Cerebellar nuclear complex (tissue), 1 donor: ENCODE measurements at regions not wholly inside any gene's neighbourhood (a gene's known extent, or its start where the extent isn't known, plus 50 kb on each side); places are given as distances from the start of the nearest gene placed in this dataset.

ENCODE experiments used
- DNase-seq, 2 experiments: peaks; one replicate each; lab custom pipeline; 2025; lab: John Stamatoyannopoulos, UW

GRCh38 chr6:100135977-100136376, 142.0 kb upstream of the MCHR2 start:
- no peak for DNase-seq

- DNase-seq, result no peak
These were observed 140.7 kb upstream of the MCHR2 start for GRCh38 chr6:100134703-100135102.

GRCh38 chr6:100134297-100134696, 140.3 kb upstream of the MCHR2 start:
- DNase-seq, result no peak

GRCh38 chr6:100132005-100132404, 138.0 kb upstream of the MCHR2 start:
- DNase-seq, result no peak

- DNase-seq, result no peak
These were observed 136.6 kb upstream of the MCHR2 start for GRCh38 chr6:100130630-100131029.

GRCh38 chr6:100126790-100127484, 132.9 kb upstream of the MCHR2 start:
- DNase-seq, result no peak

- no peak for DNase-seq
These were observed 128.0 kb upstream of the MCHR2 start for GRCh38 chr6:100121854-100122609.

GRCh38 chr6:100119261-100119660, 125.2 kb upstream of the MCHR2 start:
- no peak for DNase-seq

- DNase-seq, result no peak
These were observed 124.3 kb upstream of the MCHR2 start for GRCh38 chr6:100118301-100118700.

- no peak for DNase-seq
These were observed 123.7 kb upstream of the MCHR2 start for GRCh38 chr6:100117680-100118079.

- DNase-seq, result peak in 1 of 2 experiments; percentile 0
These were observed 122.6 kb upstream of the MCHR2 start for GRCh38 chr6:100116411-100117194.

GRCh38 chr6:100115407-100116101, 121.5 kb upstream of the MCHR2 start:
- no peak for DNase-seq

GRCh38 chr6:100112855-100113508, 119.0 kb upstream of the MCHR2 start:
- no peak for DNase-seq

GRCh38 chr6:100105919-100106529, 112.0 kb upstream of the MCHR2 start:
- DNase-seq, result no peak

- no peak for DNase-seq
These were observed 111.1 kb upstream of the MCHR2 start for GRCh38 chr6:100105138-100105537.

- no peak for DNase-seq
These were observed 109.9 kb upstream of the MCHR2 start for GRCh38 chr6:100103931-100104330.

- no peak for DNase-seq
These were observed 109.2 kb upstream of the MCHR2 start for GRCh38 chr6:100103194-100103593.

- DNase-seq, result no peak
These were observed 107.6 kb upstream of the MCHR2 start for GRCh38 chr6:100101644-100102043.

GRCh38 chr6:100100776-100101175, 106.8 kb upstream of the MCHR2 start:
- no peak for DNase-seq

- no peak for DNase-seq
These were observed 105.4 kb upstream of the MCHR2 start for GRCh38 chr6:100099189-100100074.
